ENCODE measurements at regions not wholly inside any gene's neighbourhood (a gene's known extent, or its start where the extent isn't known, plus 50 kb on each side); places are given as distances from the start of the nearest gene placed in this dataset.
"Not testable (repeated sequence)": the region's sequence is repeated elsewhere in the genome, so short reads cannot be mapped to it uniquely, and the experiment has no call there.

DNA sequence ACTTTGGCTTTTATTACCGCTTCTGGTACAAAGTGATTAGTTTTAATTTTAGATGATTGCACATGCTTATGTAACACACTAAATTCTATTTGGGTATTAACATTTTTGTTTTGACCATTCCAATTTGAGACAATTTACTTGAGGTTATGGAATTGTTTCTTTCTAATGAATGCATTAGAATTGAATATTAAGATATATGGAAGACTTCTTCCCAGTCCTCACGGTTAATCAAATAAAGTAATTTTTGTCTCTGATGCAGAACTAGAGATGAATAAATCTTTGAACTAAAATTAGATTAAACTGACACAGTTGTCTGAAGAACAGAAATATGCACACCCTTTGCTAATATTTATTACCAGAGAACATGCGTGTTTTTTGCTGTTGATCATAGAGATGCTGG lies 127.1 kb upstream of the FBXL17 start:
- 92 to 93% (median 92%) methylated on average over 3 of the region's 3 CpGs for WGBS, 3 donors
- no peak overlapping the region for H3K27ac ChIP-seq (ENCODE audit: low read depth, low read length)

DNA sequence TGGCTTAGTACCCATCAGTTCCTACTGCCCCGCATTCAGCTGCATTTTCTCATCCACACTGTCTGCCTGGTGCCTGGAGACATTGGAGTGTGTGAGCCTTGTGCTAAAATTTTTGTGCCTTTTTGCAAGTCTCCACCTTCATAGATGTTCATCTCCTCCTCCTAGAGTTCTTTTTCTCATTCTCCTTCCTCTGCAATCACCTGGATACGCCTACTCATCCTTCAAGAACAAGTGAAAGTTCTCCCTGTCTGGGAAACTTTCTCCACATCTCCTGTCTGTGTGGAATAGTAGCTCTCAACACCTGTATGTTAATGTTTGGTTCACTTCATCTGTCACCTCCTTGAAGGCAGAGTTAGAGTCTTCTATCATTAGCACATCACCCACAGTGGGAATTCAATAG lies 125.7 kb upstream of the FBXL17 start:
- WGBS, 3 donors: 85 to 95% (median 85%) methylated on average over 2 of the region's 2 CpGs
- H3K27ac ChIP-seq (ENCODE audit: low read depth, low read length): no peak overlapping the region

DNA sequence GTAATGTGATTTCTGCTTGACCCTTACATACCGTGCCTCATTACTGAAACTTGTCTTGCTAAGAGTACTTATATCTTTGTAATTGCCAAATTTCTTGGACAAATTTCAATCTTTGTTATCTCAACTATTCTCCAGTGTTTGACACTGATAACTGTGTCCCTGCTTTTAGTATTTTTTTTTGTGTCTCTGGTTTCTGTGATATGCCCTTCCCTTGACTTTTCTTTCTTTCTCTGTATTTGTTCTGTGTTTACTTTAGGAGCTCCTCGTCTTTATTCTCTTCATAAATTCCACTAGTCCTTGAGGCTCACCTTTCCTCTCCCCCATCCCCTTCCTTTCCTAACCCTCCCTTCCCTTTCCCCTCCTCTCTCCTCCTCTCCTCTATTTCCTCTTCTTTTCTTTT lies 123.7 kb upstream of the FBXL17 start:
- no peak overlapping the region for H3K27ac ChIP-seq (ENCODE audit: low read depth, low read length)
- WGBS, 3 donors: 33 to 70% (median 65%) methylated on average over 2 of the region's 2 CpGs

DNA sequence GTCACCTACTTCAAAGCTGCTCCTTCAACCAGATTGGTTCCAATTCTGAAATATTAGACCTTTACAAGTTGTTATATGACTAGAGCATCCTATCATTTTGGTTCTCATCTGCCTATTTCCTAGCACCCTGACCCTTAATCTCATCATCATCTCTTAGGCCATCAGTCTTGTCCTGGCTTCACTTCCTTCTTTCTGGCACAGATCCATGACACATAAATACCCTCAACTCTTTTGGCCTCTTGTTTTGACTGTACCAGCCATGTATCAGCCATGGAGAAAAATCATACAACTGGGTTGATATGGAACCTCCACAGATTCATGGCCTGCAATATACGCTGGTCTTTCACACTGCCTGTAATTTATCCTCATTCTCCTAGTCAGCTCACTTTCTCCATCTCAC lies 123.1 kb upstream of the FBXL17 start:
- no peak overlapping the region for H3K27ac ChIP-seq (ENCODE audit: low read depth, low read length)
- WGBS, 3 donors: 77 to 97% (median 91%) methylated on average over 1 of the region's 1 CpG

DNA sequence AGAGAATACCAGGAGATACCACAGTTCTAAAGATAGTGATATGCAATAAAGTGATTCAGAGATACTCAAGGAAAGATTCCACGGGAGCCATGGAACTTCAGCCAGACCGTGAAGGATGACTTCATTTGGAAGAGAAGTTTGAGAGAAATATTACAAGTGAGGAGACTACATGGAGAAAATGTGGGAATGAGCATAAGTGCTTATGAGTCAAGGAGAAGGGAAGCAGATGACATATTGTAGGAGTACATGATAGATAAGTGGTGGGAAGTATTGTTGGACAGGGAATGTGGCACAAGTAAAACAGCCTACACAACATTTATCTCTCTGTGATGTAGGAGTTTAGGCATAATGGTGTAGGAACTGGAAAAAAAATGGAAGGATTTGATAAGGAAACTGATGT lies 122.1 kb upstream of the FBXL17 start:
- H3K27ac ChIP-seq (ENCODE audit: low read depth, low read length): no peak overlapping the region
- 63 to 68% (median 67%) methylated on average over 2 of the region's 2 CpGs for WGBS, 3 donors

DNA sequence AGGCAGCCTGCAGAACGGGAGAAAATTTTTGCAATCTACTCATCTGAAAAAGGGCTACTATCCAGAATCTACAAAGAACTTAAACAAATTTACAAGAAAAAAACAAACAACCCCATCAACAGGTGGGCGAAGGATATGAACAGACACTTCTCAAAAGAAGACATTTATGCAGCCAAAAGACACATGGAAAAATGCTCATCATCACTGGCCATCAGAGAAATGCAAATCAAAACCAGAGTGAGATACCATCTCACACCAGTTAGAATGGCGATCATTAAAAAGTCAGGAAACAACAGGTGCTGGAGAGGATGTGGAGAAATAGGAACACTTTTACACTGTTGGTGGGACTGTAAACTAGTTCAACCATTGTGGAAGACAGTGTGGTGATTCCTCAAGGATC lies 113.7 kb upstream of the FBXL17 start:
- 84 to 91% (median 85%) methylated on average over 3 of the region's 3 CpGs for WGBS, 3 donors
- not testable (repeated sequence) for H3K27ac ChIP-seq (ENCODE audit: low read depth, low read length)

DNA sequence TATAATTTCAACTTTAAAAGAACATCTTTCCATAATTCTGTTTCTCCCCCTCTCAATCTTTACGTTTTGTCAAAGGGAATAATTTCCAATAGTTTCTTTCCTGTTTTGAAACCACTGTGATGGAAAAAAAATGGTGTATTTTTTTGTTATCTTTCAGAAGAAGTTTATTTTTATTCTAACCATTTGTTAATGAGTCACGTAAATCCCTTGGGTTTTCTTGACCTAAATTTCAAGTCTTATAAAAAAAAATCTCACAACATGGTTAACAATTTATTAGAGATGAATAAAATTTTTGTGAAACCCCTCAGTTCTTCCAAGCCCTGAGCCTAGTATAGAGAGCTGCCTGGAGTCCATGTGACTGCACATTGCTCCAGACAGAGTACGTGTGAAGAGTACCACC lies 106.1 kb upstream of the FBXL17 start:
- no peak overlapping the region for H3K27ac ChIP-seq (ENCODE audit: low read depth, low read length)
- 46 to 59% (median 56%) methylated on average over 3 of the region's 3 CpGs for WGBS, 3 donors

DNA sequence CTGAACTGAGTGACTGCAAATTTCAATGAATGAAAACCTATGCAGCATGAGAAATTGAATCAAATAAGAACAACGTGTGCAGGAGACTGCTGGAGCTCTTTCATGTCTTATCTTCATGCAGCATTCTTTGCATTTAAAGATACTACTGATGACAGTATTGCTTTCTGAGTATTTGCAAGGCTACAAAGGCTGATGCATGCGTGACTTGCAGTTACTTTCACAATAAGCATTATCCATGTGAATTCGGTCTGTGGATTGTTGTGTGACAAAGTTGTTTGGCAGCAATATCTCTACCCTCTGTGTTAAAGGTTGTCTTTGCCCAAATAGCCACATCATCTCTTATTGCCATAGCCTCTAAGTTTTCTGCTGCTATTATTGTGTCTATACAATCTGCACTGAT lies 102.1 kb upstream of the FBXL17 start:
- 68 to 78% (median 77%) methylated on average over 3 of the region's 3 CpGs for WGBS, 3 donors
- H3K27ac ChIP-seq (ENCODE audit: low read depth, low read length): no peak overlapping the region

DNA sequence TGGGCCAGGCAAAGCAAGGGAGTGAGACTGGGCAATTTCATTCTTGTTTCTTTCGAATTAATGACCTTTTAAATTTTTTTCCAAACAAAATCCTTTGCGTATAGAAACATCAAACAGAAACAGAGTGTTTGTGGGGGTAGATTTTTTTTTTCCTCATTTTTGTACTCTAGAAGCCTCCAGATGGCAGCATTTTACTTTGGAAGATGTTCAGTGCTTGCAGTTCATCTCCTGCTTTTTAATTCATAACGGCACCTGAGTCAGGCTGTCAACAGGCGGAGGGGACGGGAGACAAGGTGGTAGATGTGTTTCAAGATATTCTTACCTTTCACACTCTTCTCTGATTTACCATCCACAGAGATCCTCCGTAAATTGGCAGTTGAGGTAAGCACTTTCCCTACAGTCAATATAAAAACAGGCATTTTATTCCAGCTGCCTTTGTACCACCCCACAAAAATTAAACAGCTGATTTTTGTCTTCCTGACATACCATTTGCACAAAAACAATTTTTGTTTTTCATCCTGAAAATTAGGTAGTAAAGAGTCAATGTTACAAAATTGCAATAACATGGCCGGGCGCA lies 99.5 kb upstream of the FBXL17 start:
- WGBS, 3 donors: 38 to 44% (median 42%) methylated on average over 8 of the region's 8 CpGs
- H3K27ac ChIP-seq (ENCODE audit: low read depth, low read length): no peak overlapping the region

DNA sequence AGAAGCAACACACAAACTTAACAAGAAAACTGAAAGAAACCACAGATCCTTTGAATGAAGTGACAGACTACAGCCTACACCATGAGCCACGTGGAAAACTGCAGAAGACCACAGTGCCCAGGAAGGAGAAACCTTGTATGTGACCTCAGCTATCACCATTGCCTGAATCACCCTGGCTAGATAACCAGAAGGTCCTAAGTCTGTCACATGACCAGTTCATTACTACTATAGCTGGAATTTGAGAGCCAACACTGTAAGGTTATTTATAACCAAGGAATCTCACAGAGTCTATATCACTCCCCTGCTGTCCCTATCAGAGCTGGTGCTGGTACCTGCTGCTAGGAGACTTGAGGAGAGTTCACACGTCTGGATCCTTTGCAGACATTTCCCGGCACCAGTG lies 90.3 kb upstream of the FBXL17 start:
- WGBS, 3 donors: 73 to 76% (median 73%) methylated on average over 3 of the region's 3 CpGs
- H3K27ac ChIP-seq (ENCODE audit: low read depth, low read length): no peak overlapping the region

DNA sequence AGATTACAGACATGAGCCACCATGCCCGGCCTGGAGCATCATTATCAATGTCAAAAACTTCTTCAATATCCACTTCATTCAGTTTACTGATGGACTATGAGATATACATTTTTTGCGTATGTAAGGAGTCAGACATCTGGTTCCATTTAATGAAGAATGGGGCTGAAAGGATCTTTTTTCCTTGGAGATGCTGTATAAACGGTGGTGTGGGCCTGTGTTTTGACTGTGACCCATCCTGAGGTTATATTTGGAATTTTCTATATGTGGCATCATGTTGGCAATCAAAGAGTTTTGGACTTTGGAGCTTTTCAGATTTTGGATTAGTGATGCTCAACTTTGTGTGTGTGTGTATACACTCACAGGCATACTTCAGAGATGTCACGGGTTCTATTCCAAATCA lies 85.7 kb upstream of the FBXL17 start:
- no peak overlapping the region for H3K27ac ChIP-seq (ENCODE audit: low read depth, low read length)
- 79 to 83% (median 80%) methylated on average over 4 of the region's 4 CpGs for WGBS, 3 donors

DNA sequence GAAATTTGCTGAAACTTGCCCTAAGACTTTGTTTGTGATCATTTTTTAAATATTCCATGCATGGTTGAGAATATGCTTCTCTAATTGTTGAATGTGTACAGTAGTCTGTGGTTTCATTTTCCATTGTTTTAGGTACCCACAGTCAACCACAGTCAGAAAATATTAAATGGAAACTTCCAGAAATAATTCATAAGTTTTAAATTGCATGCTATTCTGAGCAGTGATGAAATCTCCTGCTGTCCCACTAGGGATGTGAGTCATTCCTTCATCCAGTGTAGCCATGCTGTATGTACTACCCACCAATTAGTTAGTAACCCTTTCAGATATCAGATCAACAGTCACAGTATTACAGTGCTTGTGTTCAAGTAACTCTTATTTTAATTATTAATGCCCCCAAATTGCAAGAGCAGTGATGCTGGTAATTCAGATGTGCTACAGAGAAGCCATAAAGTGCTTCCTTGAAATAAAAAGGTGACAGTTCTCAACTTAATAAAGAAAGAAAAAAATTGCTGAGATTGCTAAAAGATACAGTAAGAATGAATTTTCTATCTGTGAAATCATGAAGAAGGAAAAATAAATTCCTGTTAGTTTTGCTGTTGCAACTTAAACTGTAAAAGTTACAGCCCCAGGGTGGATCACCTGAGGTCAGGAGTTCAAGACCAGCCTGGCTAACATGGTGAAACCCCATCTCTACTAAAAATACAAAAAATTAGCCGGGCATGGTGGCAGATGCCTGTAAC lies 79.9 kb upstream of the FBXL17 start:
- H3K27ac ChIP-seq (ENCODE audit: low read depth, low read length): no peak overlapping the region
- 77 to 83% (median 80%) methylated on average over 1 of the region's 1 CpG for WGBS, 3 donors

DNA sequence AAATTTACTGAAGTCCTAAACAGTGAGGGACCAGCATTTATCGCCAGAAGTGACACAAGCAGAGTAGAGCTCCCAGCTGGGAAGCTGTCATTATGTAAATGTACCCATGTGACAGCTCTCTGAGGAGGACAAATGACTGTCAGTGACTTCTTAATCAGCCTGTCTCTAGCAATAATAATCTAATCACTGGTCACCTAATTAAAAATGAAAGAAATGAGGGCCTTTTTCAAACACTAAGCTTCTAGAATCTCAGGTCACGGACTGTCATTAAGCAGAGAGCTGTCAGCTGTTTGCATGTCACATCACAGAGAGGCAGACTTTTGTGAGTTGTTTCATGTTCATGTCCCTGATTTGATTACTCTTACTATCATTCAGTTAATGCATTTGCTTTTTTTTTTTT lies 77.9 kb upstream of the FBXL17 start:
- H3K27ac ChIP-seq (ENCODE audit: low read depth, low read length): no peak overlapping the region
- 57 to 75% (median 72%) methylated on average over 2 of the region's 2 CpGs for WGBS, 3 donors

DNA sequence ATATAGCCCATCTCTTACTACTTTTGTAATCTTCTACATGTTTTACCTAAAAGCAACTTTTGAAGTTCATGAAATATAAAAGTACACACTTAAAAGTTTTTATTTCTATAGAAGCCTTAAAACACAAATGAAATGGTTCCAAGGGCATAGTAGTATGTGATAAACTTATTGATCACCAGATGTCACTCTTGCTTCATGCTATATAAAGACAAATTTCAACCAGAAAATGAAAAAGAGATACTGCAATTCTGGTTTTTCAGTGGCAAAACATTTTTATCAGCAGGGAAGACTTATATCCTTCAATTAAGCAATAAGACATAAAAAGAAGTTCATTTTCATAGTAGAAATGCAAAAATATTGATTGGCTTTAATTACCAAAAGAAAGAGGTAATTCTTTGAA lies 69.4 kb upstream of the FBXL17 start:
- no peak overlapping the region for H3K27ac ChIP-seq (ENCODE audit: low read depth, low read length)

DNA sequence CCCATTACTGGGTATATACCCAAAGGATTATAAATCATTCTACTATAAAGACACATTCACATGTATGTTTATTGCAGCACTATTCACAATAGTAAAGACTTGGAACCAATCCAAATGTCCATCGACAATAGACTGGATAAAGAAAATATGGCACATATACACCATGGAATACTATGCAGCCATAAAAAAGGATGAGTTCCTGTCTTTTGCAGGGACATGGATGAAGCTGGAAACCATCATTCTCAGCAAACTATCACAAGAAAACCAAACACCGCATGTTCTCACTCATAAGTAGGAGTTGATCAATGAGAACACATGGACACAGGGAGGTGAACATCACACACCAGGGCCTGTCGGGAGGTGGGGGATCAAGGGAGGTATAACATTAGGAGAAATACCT lies 62.2 kb upstream of the FBXL17 start:
- WGBS, 3 donors: 95 to 98% (median 97%) methylated on average over 3 of the region's 3 CpGs
- not testable (repeated sequence) for H3K27ac ChIP-seq (ENCODE audit: low read depth, low read length)

DNA sequence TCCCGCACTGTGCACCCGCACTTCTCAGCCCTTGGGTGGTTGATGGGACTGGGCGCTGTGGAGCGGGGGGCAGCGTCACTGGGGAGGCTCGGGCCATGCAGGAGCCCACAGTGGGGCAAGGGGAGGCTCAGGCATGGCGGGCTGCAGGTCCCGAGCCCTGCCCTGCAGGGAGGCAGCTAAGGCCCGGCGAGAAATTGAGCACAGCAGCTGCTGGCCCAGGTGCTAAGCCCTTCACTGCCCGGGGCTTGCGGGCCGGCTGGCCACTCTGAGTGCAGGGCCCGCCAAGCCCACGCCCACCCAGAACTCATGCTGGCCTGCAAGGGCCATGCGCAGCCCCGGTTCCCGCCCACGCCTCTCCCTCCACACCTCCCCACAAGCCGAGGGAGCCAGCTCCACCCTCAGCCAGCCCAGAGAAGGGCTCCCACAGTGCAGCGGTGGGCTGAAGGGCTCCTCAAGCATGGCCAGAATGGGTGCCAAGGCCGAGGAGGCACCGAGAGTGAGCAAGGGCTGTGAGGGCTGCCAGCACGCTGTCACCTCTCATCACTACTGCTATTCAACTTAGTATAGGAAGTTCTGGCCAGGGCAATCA lies 60.3 kb upstream of the FBXL17 start:
- WGBS, 3 donors: 89 to 94% (median 89%) methylated on average over 22 to 24 of the region's 24 CpGs
- not testable (repeated sequence) for H3K27ac ChIP-seq (ENCODE audit: low read depth, low read length)

DNA sequence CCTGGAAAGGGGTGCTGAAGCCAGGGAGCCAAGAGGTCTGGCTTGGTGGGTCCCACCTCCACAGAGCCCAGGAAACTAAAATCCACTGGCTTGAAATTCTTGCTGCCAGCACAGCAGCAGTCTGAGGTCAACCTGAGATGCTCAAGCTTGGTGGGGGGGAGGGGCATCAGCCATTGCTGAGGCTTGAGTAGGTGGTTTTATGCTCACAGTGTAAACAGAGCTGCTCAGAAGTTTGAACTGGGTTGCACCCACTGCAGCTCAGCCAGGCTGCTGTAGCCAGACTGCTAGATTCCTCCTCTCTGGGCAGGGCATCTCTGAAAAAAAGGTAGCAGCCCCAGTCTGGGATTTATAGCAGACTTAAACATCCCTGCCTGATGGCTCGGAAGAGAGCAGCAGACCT lies 55.5 kb upstream of the FBXL17 start:
- 78 to 89% (median 86%) methylated on average over 1 of the region's 1 CpG for WGBS, 3 donors
- no peak overlapping the region for H3K27ac ChIP-seq (ENCODE audit: low read depth, low read length)

DNA sequence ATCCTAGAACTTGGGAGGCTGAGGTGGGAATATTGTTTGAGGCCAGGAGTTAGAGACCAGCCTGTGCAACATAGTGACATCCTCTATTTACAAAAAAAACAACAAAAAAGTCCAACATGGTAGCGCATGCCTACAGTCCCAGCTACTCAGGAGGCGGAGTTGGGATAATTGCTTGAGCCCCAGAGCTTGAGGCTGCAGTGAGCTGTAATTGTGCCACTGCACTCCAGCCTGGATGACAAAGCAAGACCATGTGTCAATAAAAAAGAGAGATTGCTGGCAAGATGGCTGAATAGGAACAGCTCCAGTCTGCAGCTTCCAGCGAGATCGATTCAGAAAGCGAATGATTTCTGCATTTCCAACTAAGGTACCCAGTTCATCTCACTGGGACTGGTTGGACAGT lies 54.8 kb upstream of the FBXL17 start:
- 86 to 98% (median 88%) methylated on average over 5 of the region's 5 CpGs for WGBS, 3 donors
- no peak overlapping the region for H3K27ac ChIP-seq (ENCODE audit: low read depth, low read length)

DNA sequence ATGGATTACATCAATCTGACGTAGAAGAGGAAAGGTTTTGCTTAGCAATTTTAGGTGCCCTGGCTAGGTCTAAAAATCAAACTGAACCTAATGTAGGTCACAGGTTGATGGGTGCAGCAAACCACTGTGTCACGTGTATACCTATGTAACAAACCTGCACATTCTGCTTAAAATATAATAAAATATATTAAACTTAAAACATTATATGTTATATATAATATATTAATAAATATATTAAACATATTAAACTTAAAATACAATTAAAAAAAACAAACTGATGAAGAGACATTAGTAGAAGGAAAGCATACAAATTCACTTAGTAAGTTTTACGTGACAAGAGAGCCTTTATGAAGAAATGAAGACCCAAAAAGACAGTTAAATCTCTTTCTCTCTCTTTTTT lies 51.7 kb upstream of the FBXL17 start:
- 66 to 86% (median 71%) methylated on average over 3 of the region's 3 CpGs for WGBS, 3 donors
- H3K27ac ChIP-seq (ENCODE audit: low read depth, low read length): no peak overlapping the region

DNA sequence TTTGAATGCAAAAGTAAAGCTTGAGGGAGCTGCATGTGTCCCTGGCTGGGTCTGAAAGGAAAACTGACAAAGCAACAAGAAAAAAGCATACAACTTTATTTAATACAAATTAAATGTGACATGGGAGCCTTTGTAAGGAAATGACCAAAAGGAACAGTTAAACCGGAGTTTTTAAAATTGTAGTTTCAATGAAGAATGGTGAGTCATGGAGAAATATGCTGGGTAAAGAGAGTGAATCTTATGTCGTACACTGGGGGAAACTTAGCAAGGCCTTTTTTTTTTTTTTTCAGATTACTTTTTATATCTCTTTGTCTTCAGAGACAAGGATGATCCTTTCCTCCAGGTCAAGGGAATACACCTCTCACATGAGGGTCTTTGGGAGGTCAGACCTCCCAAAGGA lies 50.1 kb upstream of the FBXL17 start:
- 80 to 92% (median 82%) methylated on average over 2 of the region's 2 CpGs for WGBS, 3 donors
- H3K27ac ChIP-seq (ENCODE audit: low read depth, low read length): no peak overlapping the region
